Neural cell (in vitro differentiated cells): ENCODE measurements at regions not wholly inside any gene's neighbourhood (a gene's known extent, or its start where the extent isn't known, plus 50 kb on each side); places are given as distances from the start of the nearest gene placed in this dataset.
"Not testable (repeated sequence)": the region's sequence is repeated elsewhere in the genome, so short reads cannot be mapped to it uniquely, and the experiment has no call there.

Experiments
- H2AFZ ChIP-seq: fragments of 200-600, 300-800 bp; sonication (generic), shearing (Covaris generic); 2 replicates; pipeline ENCODE4 v1.6.0; 2014; ENCODE audit warnings: low read depth, mild to moderate bottlenecking, antibody characterized with exemption, low read length, moderate library complexity
- H3F3A ChIP-seq: fragments of 200-600 bp; shearing (Covaris generic); 2 replicates; pipeline ENCODE4 v1.6.1; 2016; ENCODE audit warnings: mild to moderate bottlenecking, moderate library complexity, mixed read lengths, antibody characterized with exemption, low read length; ENCODE audit not compliant: insufficient read depth, poor library complexity, severe bottlenecking
- H3K27ac ChIP-seq: fragments of 200-600, 300-800 bp; sonication (generic), shearing (Covaris generic); 2 replicates; pipeline ENCODE4 v1.5.1; 2014; ENCODE audit warnings: mild to moderate bottlenecking, low read length, moderate library complexity
- H3K27me3 ChIP-seq: fragments of 300-800, 200-600 bp; sonication (generic), shearing (Covaris generic); 2 replicates; pipeline ENCODE4 v1.6.0; 2014; ENCODE audit warnings: mild to moderate bottlenecking, low read depth, low read length, moderate library complexity; ENCODE audit not compliant: insufficient read depth
- H3K36me3 ChIP-seq: fragments of 300-800, 200-600 bp; sonication (generic), shearing (Covaris generic); 2 replicates; pipeline ENCODE4 v1.5.1; 2014; ENCODE audit warnings: mild to moderate bottlenecking, antibody characterized with exemption, low read length, moderate library complexity; ENCODE audit not compliant: insufficient read depth
- H3K4me2 ChIP-seq: fragments of 300-800, 200-600 bp; sonication (generic), shearing (Covaris generic); 2 replicates; pipeline ENCODE4 v1.6.0; 2014; ENCODE audit warnings: mild to moderate bottlenecking, low read length
- H3K4me3 ChIP-seq: fragments of 300-800, 200-600 bp; sonication (generic), shearing (Covaris generic); 2 replicates; pipeline ENCODE4 v1.5.1; 2014; ENCODE audit warnings: mild to moderate bottlenecking, low read length, moderate library complexity
- H3K79me2 ChIP-seq: fragments of 200-600 bp; shearing (Covaris generic); replicated peaks from 2 replicates; pipeline ENCODE4 v1.6.0; 2014; ENCODE audit warnings: mild to moderate bottlenecking, low read length, moderate library complexity; ENCODE audit not compliant: insufficient read depth
- H3K9ac ChIP-seq: fragments of 300-800, 200-600 bp; sonication (generic), shearing (Covaris generic); 2 replicates; pipeline ENCODE4 v1.6.1; 2016; ENCODE audit warnings: mild to moderate bottlenecking, low read length, mixed read lengths
- H3K9me2 ChIP-seq: fragments of 200-600 bp; shearing (Covaris generic); 2 replicates; pipeline ENCODE4 v1.6.1; 2016; ENCODE audit warnings: mild to moderate bottlenecking, low read length, mixed read lengths; ENCODE audit not compliant: insufficient read depth
- H3K9me3 ChIP-seq: fragments of 200-600, 300-800 bp; sonication (generic), shearing (Covaris generic); 2 replicates; pipeline ENCODE4 v1.6.1; 2016; ENCODE audit warnings: mild to moderate bottlenecking, mixed run types, low read length, moderate library complexity, mixed read lengths
- H4K20me1 ChIP-seq: fragments of 200-600 bp; shearing (Covaris generic); 2 replicates; pipeline ENCODE4 v1.6.1; 2016; ENCODE audit warnings: mild to moderate bottlenecking, mixed run types; ENCODE audit not compliant: insufficient read depth
- EP300 ChIP-seq: fragments of 450-650 bp; conservative IDR thresholded peaks from 2 replicates; pipeline ENCODE4 v1.6.1; 2014; ENCODE audit warnings: antibody characterized with exemption, mild to moderate bottlenecking, moderate library complexity; ENCODE audit not compliant: poor library complexity, severe bottlenecking
- EZH2 ChIP-seq: fragments of 200-600, 300-800 bp; shearing (Covaris generic), sonication (generic); IDR thresholded peaks from 2 replicates; pipeline ENCODE4 v1.6.1; 2014; ENCODE audit warnings: antibody characterized with exemption, low read length, borderline replicate concordance, mild to moderate bottlenecking; ENCODE audit not compliant: insufficient read depth, poor library complexity, severe bottlenecking
- MXI1 ChIP-seq: fragments of 450-650 bp; conservative IDR thresholded peaks from 2 replicates; pipeline ENCODE4 v1.6.1; 2014; ENCODE audit warnings: antibody characterized with exemption, mild to moderate bottlenecking; ENCODE audit not compliant: poor library complexity, severe bottlenecking
- POLR2AphosphoS5 ChIP-seq: IDR thresholded peaks from 2 replicates; pipeline ENCODE4 v1.6.1; 2012
- RAD21 ChIP-seq: fragments of 450-650 bp; conservative IDR thresholded peaks from 2 replicates; pipeline ENCODE4 v1.6.1; 2014; ENCODE audit warnings: antibody characterized with exemption, mild to moderate bottlenecking, moderate library complexity
- SMC3 ChIP-seq: fragments of 450-650 bp; conservative IDR thresholded peaks from 2 replicates; pipeline ENCODE4 v1.6.1; 2014; ENCODE audit warnings: antibody characterized with exemption, mild to moderate bottlenecking, moderate library complexity; ENCODE audit not compliant: poor library complexity
- TAF1 ChIP-seq: IDR thresholded peaks from 2 replicates; pipeline ENCODE4 v1.6.1; 2012; ENCODE audit warnings: low read depth
- TF ChIP-seq, protein P1 (sequence below): fragments of 450-650 bp; IDR thresholded peaks from 2 replicates; pipeline ENCODE4 v1.5.1; 2014; ENCODE audit warnings: antibody characterized with exemption, mild to moderate bottlenecking, moderate library complexity; ENCODE audit not compliant: poor library complexity, severe bottlenecking
- TF ChIP-seq, protein P2 (sequence below): IDR thresholded peaks from 2 replicates; pipeline ENCODE4 v1.6.1; 2012; ENCODE audit warnings: borderline replicate concordance

DNA sequence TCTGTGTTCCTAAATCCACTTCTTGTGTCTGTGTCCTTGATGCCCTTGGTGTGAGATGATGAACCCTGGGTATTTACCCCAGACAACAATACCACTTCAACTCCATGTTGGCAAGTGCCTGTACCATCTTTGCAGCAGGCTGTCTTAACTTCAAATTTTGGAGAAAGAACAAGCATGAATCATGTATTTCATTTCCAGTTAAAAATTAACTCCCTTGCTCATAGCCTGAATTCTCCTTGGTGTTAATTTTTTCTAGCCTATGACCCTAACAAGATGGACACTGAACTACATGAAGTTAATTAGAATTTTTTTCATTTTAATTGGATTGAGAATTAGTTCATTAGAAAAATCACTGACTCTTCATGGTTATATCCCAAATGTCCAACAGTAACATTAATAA, 267.8 kb upstream of the INTU start:
- Histone ChIP-seq H3K4me2 (no peak overlapping the region), H2AFZ (no peak overlapping the region), H3K9me2 (no peaks in the 10 kb centered on the region)

DNA sequence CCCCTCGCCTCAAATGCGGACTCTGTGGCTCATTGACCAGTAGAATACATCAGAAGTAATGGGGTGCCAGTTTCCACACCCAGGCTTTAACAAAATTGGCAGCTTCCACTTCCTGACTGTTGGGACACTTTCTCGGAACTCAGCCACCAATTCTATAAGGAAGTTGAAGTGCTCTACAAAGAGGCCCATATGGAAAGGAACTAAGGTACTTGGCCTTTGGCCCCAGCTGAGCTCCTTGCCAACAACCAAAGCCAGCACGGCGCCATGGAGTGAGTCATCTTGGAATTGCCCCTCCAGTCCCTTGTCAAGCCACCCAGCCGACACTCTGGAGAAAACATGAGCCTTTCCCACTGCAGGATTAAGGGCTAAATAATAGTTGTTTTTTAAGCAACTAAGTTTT, 262.2 kb upstream of the INTU start:
- H3K4me2 ChIP-seq: no peak overlapping the region
- H4K20me1 ChIP-seq: no peaks in the 10 kb centered on the region
- no peak overlapping the region for H3K9ac ChIP-seq
- H3K4me3 ChIP-seq: no peak overlapping the region
- H3K27ac ChIP-seq: no peak overlapping the region
- H3K9me2 ChIP-seq: no peaks in the 10 kb centered on the region
- H3K27me3 ChIP-seq: no peaks in the 10 kb centered on the region
- H2AFZ ChIP-seq: no peak overlapping the region
- TF ChIP-seq RAD21: no peak
- H3K9me3 ChIP-seq: no peaks in the 10 kb centered on the region
- no peaks in the 10 kb centered on the region for H3K36me3 ChIP-seq
- no peaks in the 10 kb centered on the region for H3F3A ChIP-seq
- no peaks in the 10 kb centered on the region for H3K79me2 ChIP-seq

More for the DNA sequence above, 267.8 kb upstream of the INTU start:
- H3K79me2 ChIP-seq: no peaks in the 10 kb centered on the region
- H3F3A ChIP-seq: no peaks in the 10 kb centered on the region
- H3K27me3 ChIP-seq: no peaks in the 10 kb centered on the region
- H3K27ac ChIP-seq: no peak overlapping the region
- TF ChIP-seq SMC3 (no peak), POLR2AphosphoS5 (no peak), RAD21 (no peak), MXI1 (no peak), EZH2 (no peak), TAF1 (no peak)
- TF ChIP-seq, protein P1, sequence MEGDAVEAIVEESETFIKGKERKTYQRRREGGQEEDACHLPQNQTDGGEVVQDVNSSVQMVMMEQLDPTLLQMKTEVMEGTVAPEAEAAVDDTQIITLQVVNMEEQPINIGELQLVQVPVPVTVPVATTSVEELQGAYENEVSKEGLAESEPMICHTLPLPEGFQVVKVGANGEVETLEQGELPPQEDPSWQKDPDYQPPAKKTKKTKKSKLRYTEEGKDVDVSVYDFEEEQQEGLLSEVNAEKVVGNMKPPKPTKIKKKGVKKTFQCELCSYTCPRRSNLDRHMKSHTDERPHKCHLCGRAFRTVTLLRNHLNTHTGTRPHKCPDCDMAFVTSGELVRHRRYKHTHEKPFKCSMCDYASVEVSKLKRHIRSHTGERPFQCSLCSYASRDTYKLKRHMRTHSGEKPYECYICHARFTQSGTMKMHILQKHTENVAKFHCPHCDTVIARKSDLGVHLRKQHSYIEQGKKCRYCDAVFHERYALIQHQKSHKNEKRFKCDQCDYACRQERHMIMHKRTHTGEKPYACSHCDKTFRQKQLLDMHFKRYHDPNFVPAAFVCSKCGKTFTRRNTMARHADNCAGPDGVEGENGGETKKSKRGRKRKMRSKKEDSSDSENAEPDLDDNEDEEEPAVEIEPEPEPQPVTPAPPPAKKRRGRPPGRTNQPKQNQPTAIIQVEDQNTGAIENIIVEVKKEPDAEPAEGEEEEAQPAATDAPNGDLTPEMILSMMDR: no peak
- H3K9ac ChIP-seq: no peak overlapping the region
- no peaks in the 10 kb centered on the region for H4K20me1 ChIP-seq
- H3K36me3 ChIP-seq: no peaks in the 10 kb centered on the region
- H3K4me3 ChIP-seq: no peak overlapping the region
- H3K9me3 ChIP-seq: no peaks in the 10 kb centered on the region

DNA sequence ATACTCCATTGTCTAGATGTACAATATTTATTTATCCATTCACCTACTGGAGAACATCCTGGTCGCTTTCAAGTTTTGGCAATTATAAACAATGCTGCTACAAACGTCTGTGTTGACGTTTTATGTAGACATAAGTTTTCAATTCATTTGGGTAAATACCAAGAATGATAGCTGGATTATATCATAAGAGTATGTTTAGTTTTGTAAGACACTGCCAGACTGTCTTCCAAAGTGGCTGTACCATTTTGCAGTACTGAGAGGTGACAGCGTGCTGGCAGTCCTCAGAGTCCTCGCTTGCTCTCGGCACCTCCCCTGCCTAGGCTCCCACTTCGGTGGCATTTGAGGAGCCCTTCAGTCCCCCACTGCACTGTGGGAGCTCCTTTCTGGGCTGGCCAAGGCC, 253.3 kb upstream of the INTU start:
- H4K20me1 ChIP-seq: no peaks in the 10 kb centered on the region
- H3K4me3 ChIP-seq: no peak overlapping the region
- H3K9ac ChIP-seq: no peak overlapping the region
- no peaks in the 10 kb centered on the region for H3F3A ChIP-seq
- no peaks in the 10 kb centered on the region for H3K36me3 ChIP-seq
- no peaks in the 10 kb centered on the region for H3K79me2 ChIP-seq
- no peak overlapping the region for H2AFZ ChIP-seq
- no peaks in the 10 kb centered on the region for H3K9me3 ChIP-seq
- no peak for TF ChIP-seq SMC3
- TF ChIP-seq, protein P2, sequence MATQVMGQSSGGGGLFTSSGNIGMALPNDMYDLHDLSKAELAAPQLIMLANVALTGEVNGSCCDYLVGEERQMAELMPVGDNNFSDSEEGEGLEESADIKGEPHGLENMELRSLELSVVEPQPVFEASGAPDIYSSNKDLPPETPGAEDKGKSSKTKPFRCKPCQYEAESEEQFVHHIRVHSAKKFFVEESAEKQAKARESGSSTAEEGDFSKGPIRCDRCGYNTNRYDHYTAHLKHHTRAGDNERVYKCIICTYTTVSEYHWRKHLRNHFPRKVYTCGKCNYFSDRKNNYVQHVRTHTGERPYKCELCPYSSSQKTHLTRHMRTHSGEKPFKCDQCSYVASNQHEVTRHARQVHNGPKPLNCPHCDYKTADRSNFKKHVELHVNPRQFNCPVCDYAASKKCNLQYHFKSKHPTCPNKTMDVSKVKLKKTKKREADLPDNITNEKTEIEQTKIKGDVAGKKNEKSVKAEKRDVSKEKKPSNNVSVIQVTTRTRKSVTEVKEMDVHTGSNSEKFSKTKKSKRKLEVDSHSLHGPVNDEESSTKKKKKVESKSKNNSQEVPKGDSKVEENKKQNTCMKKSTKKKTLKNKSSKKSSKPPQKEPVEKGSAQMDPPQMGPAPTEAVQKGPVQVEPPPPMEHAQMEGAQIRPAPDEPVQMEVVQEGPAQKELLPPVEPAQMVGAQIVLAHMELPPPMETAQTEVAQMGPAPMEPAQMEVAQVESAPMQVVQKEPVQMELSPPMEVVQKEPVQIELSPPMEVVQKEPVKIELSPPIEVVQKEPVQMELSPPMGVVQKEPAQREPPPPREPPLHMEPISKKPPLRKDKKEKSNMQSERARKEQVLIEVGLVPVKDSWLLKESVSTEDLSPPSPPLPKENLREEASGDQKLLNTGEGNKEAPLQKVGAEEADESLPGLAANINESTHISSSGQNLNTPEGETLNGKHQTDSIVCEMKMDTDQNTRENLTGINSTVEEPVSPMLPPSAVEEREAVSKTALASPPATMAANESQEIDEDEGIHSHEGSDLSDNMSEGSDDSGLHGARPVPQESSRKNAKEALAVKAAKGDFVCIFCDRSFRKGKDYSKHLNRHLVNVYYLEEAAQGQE: no peak
- no peak for TF ChIP-seq MXI1
- no peak for TF ChIP-seq TAF1
- TF ChIP-seq EP300: no peak
- no peak for TF ChIP-seq RAD21
- TF ChIP-seq POLR2AphosphoS5: no peak
- no peak for TF ChIP-seq EZH2
- TF ChIP-seq, protein P1: no peak
- H3K4me2 ChIP-seq: no peak overlapping the region
- H3K9me2 ChIP-seq: no peaks in the 10 kb centered on the region
- no peaks in the 10 kb centered on the region for H3K27me3 ChIP-seq
- H3K27ac ChIP-seq: no peak overlapping the region

DNA sequence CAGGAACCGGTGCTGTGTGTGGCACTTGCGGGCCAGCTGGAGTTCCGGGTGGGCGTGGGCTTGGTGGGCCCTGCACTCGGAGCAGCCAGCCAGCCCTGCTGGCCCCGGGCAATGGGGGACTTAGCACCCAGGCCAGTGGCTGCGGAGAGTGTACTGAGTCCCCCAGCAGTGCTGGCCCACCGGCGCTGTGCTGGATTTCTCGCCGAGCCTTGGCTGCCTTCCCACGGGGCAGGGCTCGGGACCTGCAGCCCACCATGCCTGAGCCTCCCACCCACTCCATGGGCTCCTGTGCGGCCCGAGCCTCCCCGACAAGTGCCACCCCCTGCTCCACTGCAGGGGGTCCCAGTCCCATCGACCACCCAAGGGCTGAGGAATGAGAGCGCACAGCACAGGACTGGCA, 252.8 kb upstream of the INTU start:
- not testable (repeated sequence) for H3F3A ChIP-seq, H4K20me1 ChIP-seq, H2AFZ ChIP-seq, H3K27me3 ChIP-seq, H3K9ac ChIP-seq, H3K4me2 ChIP-seq, H3K36me3 ChIP-seq, H3K4me3 ChIP-seq, H3K9me2 ChIP-seq, H3K9me3 ChIP-seq, H3K27ac ChIP-seq, H3K79me2 ChIP-seq
